H1 (cell line): ENCODE measurements at regions not wholly inside any gene's neighbourhood (a gene's known extent, or its start where the extent isn't known, plus 50 kb on each side); places are given as distances from the start of the nearest gene placed in this dataset.

Source experiments
- BACH1 ChIP-seq: IDR thresholded peaks from 2 replicates; pipeline ENCODE4 v1.6.1; 2012; ENCODE audit warnings: low read length, improper control_type of control experiment
- BCL11A ChIP-seq, 2 experiments: IDR thresholded peaks; one replicate each; pipeline ENCODE4 v1.6.1; 2011; ENCODE audit warnings: low read depth in 2 of 2, low read length in 2 of 2, mild to moderate bottlenecking in 2 of 2
- CHD2 ChIP-seq: IDR thresholded peaks from 2 replicates; pipeline ENCODE4 v1.6.1; 2012; ENCODE audit warnings: low read length, improper control_type of control experiment
- GTF2F1 ChIP-seq: IDR thresholded peaks from 2 replicates; pipeline ENCODE4 v1.6.1; 2012; ENCODE audit warnings: low read depth, low read length, improper control_type of control experiment, borderline replicate concordance
- POLR2AphosphoS5 ChIP-seq: IDR thresholded peaks from 2 replicates; pipeline ENCODE4 v1.6.1; 2011; ENCODE audit warnings: low read depth, low read length

DNA sequence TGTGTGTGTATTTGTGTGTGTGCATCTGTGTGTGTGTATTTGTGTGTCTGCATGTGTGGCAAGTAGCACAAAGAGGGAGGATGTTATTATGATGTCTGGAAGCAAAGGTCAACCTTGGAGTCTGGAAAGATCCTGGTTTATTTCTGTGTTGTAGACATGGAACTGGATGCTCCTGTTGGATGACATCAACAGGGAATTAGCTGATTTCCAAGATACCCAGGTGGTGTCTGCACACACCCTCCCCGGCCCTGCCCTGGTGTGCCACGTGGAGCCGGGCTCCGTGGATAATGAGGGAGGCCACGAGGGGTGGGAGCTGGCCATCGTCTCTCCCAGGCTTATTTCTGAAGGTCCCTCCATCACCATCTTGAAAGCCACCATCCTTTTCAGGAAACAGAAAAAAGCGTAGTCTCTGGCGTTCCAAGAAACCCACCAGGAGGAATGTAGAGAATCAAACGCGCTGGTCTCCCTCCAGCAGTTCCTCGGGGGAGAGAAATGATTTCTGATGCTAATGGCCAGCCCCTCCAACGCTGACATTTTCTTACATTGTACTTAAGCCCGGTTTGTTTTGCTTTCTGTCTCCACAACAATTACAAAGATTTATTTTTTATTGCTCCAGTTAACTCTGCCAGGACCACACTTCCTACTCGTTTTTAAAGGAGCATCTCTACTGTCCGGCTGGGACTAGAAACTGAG lies 93.3 kb downstream of the FOXL1 start (continued):
- TF ChIP-seq CHD2 (no peak), BACH1 (no peak), GTF2F1 (no peak), BCL11A (IDR thresholded peaks at IDR 0.05; ENCODE audit: low read depth in 2 of 2, low read length in 2 of 2) (no peak), POLR2AphosphoS5 (no peak)
